H54 (cell line): ENCODE measurements at regions not wholly inside any gene's neighbourhood (a gene's known extent, or its start where the extent isn't known, plus 50 kb on each side); places are given as distances from the start of the nearest gene placed in this dataset.

ENCODE experiments used
- DNase-seq: peaks from one replicate; pipeline ENCODE4 v3.0.0; 2011; ENCODE audit warnings: low spot score, mixed read lengths; ENCODE audit not compliant: insufficient read length
- FAIRE-seq: peaks from 3 replicates; lab custom pipeline; 2011; peaks lifted over from hg19 to GRCh38; lab: Jason Lieb, UNC
- POLR2A ChIP-seq: IDR thresholded peaks from 2 replicates; pipeline ENCODE4 v1.6.1; 2011; ENCODE audit warnings: low read depth, mild to moderate bottlenecking, low read length

- no peak for TF ChIP-seq POLR2A
- no peak for FAIRE-seq
Measured at GRCh38 chr2:237196409-237196808, 110.7 kb downstream of the COPS8 start.

GRCh38 chr2:237196866-237197618 lies 111.4 kb downstream of the COPS8 start:
- DNase-seq (peak; percentile 36), FAIRE-seq (no peak)
- TF ChIP-seq POLR2A: no peak

More at GRCh38 chr2:237196409-237196808, 110.7 kb downstream of the COPS8 start:
- DNase-seq: no peak

GRCh38 chr2:237198164-237198855 lies 112.6 kb downstream of the COPS8 start:
- FAIRE-seq: no peak
- TF ChIP-seq POLR2A: no peak

GRCh38 chr2:237199082-237199481 lies 113.4 kb downstream of the COPS8 start:
- FAIRE-seq: no peak

More at GRCh38 chr2:237198164-237198855, 112.6 kb downstream of the COPS8 start:
- DNase-seq: no peak

GRCh38 chr2:237199577-237199976 lies 113.9 kb downstream of the COPS8 start:
- TF ChIP-seq POLR2A: peak; percentile 37; the same call in 1 of the 2 replicates
- FAIRE-seq: no peak

More at GRCh38 chr2:237199082-237199481, 113.4 kb downstream of the COPS8 start:
- TF ChIP-seq POLR2A: no peak
- DNase-seq: no peak

GRCh38 chr2:237200462-237200861 lies 114.8 kb downstream of the COPS8 start:
- TF ChIP-seq POLR2A: no peak
- FAIRE-seq: no peak
- DNase-seq: no peak

More at GRCh38 chr2:237199577-237199976, 113.9 kb downstream of the COPS8 start:
- no peak for DNase-seq

GRCh38 chr2:237201461-237202287 lies 116.0 kb downstream of the COPS8 start:
- FAIRE-seq: peak; percentile 20
- DNase-seq: peak; percentile 79
- TF ChIP-seq POLR2A: no peak

GRCh38 chr2:237202288-237203030 lies 116.8 kb downstream of the COPS8 start:
- TF ChIP-seq POLR2A: no peak
- FAIRE-seq: no peak
- no peak for DNase-seq

- no peak for DNase-seq
- no peak for FAIRE-seq
- no peak for TF ChIP-seq POLR2A
Measured at GRCh38 chr2:237205043-237205541, 119.4 kb downstream of the COPS8 start.

GRCh38 chr2:237205561-237205971 lies 119.9 kb downstream of the COPS8 start:
- FAIRE-seq: no peak
- TF ChIP-seq POLR2A: no peak
- no peak for DNase-seq

- DNase-seq (no peak), FAIRE-seq (no peak)
- TF ChIP-seq POLR2A: no peak
Measured at GRCh38 chr2:237207646-237208045, 122.0 kb downstream of the COPS8 start.

- TF ChIP-seq POLR2A: no peak
- no peak for DNase-seq
- FAIRE-seq: no peak
Measured at GRCh38 chr2:237208373-237209260, 122.9 kb downstream of the COPS8 start.
